ENCODE measurements at regions not wholly inside any gene's neighbourhood (a gene's known extent, or its start where the extent isn't known, plus 50 kb on each side); places are given as distances from the start of the nearest gene placed in this dataset.

GRCh38 chr2:193350509-193350908, 1155.8 kb upstream of the TMEFF2 start:
- intact Hi-C loops (cut with DNase I), result no loop called here
- peaks cover 0 to 2% (median 0%) of the 10 kb centered on the region in 4 donors for H3K4me1 ChIP-seq
- H3K4me3 ChIP-seq, result no peak overlapping the region
- 48 to 74% methylated on average over 2 of the region's 2 CpGs for WGBS, 2 donors
- no peaks in the 10 kb centered on the region for H3K36me3 ChIP-seq
- TF ChIP-seq POLR2A (IDR thresholded peaks at IDR 0.05) (no peak), POLR2AphosphoS5 (IDR thresholded peaks at IDR 0.05) (no peak), EP300 (IDR thresholded peaks at IDR 0.05) (no peak)
- TF ChIP-seq, protein P1, sequence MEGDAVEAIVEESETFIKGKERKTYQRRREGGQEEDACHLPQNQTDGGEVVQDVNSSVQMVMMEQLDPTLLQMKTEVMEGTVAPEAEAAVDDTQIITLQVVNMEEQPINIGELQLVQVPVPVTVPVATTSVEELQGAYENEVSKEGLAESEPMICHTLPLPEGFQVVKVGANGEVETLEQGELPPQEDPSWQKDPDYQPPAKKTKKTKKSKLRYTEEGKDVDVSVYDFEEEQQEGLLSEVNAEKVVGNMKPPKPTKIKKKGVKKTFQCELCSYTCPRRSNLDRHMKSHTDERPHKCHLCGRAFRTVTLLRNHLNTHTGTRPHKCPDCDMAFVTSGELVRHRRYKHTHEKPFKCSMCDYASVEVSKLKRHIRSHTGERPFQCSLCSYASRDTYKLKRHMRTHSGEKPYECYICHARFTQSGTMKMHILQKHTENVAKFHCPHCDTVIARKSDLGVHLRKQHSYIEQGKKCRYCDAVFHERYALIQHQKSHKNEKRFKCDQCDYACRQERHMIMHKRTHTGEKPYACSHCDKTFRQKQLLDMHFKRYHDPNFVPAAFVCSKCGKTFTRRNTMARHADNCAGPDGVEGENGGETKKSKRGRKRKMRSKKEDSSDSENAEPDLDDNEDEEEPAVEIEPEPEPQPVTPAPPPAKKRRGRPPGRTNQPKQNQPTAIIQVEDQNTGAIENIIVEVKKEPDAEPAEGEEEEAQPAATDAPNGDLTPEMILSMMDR (IDR thresholded peaks at IDR 0.05), result no peak
- H3K27me3 ChIP-seq, result no peaks in the 10 kb centered on the region
- DNase-seq, result no peak
- no peaks in the 10 kb centered on the region for H3K9me3 ChIP-seq
- H3K27ac ChIP-seq, result no peak overlapping the region

DNA sequence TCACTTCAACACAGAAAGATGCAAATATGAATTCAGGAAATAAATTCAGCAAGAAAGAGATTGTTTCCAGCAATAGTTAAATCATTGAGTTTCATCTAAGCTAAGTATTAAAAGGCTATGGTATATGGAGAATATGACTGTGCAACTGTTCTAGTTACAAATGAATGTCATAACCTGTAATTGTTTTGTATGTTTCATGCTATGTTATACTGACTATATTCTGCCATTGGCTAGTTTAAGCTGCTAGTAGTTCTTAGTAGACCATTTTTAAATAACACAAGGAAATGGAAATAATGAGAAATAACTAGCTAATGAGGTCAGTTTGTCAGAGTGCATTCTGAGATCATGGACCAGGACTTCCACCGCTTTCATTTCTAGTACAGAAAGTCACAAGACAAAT, 1154.9 kb upstream of the TMEFF2 start:
- Histone ChIP-seq H3K9me3 (no peaks in the 10 kb centered on the region), H3K36me3 (no peaks in the 10 kb centered on the region), H3K27ac (no peak overlapping the region), H3K27me3 (no peaks in the 10 kb centered on the region), H3K4me1 (peaks cover 0 to 2% (median 0%) of the 10 kb centered on the region in 4 donors), H3K4me3 (no peak overlapping the region)
- 97% methylated on average over 1 of the region's 1 CpG for WGBS, 2 donors
- DNase-seq, result no peak
- intact Hi-C loops (cut with DNase I), result no loop called here
- no peak for TF ChIP-seq POLR2AphosphoS5 (IDR thresholded peaks at IDR 0.05)
- TF ChIP-seq, protein P1 (IDR thresholded peaks at IDR 0.05), result no peak
- TF ChIP-seq EP300 (IDR thresholded peaks at IDR 0.05), result no peak
- no peak for TF ChIP-seq POLR2A (IDR thresholded peaks at IDR 0.05)

DNA sequence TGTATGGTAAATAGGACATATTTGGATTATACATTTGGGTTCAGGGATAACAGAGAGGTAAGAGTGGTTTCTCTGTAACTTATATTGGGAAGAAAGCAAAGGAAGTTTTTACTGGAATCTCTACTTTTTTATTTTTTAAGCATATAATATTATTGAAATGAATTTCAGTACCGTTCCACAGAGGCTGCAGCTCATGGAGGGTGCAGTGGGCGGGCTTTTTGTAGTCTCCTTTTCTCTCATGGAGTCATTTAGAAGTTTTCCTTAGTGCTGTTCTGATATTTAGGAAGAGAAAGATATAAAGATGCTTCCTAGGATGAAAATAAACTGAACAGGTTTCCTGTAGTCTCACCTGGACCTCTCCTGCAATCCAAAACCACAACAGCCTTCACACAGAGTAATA, 1153.3 kb upstream of the TMEFF2 start:
- Histone ChIP-seq H3K36me3 (no peaks in the 10 kb centered on the region), H3K27ac (no peak overlapping the region), H3K27me3 (no peaks in the 10 kb centered on the region), H3K4me1 (peaks cover 0 to 2% (median 0%) of the 10 kb centered on the region in 4 donors), H3K9me3 (no peaks in the 10 kb centered on the region), H3K4me3 (peak overlapping the region in 3 of 4 donors; percentile 25 to 40 (median 29))
- DNase-seq, result no peak
- 86 to 92% methylated on average over 2 of the region's 2 CpGs for WGBS, 2 donors
- intact Hi-C loops (cut with DNase I), result no loop called here
- TF ChIP-seq POLR2AphosphoS5 (IDR thresholded peaks at IDR 0.05) (no peak), POLR2A (IDR thresholded peaks at IDR 0.05) (no peak)
- TF ChIP-seq, protein P1 (IDR thresholded peaks at IDR 0.05), result no peak

DNA sequence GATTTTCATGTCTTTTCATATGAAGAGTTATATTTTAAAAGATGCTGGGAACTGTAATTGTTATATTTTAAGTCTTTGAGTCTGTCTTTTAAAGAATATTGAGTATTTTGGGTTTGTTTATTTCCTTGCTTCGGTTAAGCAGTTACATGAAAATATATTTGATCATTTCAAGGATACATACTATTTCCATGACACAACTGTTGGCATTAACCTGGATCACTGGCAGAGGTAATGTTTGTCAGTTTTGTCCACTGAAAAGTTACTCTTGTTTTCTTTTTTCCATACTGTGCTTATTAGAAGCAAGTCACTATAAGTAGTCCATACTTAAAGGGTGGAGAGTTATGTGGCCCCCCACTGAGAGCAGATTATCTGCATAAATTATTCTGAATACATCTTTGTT, 1142.0 kb upstream of the TMEFF2 start:
- intact Hi-C loops (cut with DNase I), result no loop called here
- no peaks in the 10 kb centered on the region for H3K9me3 ChIP-seq
- H3K4me3 ChIP-seq, result no peak overlapping the region
- no peaks in the 10 kb centered on the region for H3K27me3 ChIP-seq
- no peak overlapping the region for H3K27ac ChIP-seq
- 83 to 86% methylated on average over 1 of the region's 1 CpG for WGBS, 2 donors
- no peaks in the 10 kb centered on the region for H3K36me3 ChIP-seq
- H3K4me1 ChIP-seq, result no peaks in the 10 kb centered on the region
- no peak for DNase-seq
- no peak for TF ChIP-seq POLR2A (IDR thresholded peaks at IDR 0.05)
- TF ChIP-seq, protein P1 (IDR thresholded peaks at IDR 0.05), result no peak
- TF ChIP-seq EP300 (IDR thresholded peaks at IDR 0.05), result no peak
- TF ChIP-seq POLR2AphosphoS5 (IDR thresholded peaks at IDR 0.05), result no peak

DNA sequence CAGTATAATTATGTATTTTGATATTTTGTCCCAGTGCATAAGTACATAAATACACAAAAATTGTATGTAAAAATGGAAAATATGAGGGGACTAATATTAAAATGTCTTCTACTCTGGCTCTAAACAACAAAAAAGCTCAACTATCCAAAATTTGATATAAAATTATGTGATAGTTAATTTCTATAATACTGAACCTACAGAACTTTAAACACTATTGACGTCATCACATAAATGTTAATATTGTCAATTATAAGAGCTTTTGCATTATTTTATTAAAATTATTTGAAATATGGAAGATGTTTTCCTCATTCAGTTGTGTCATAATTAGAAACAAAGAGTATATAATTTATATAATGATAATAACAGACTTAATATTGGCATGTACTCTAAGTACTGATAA, 1139.7 kb upstream of the TMEFF2 start:
- no peaks in the 10 kb centered on the region for H3K9me3 ChIP-seq
- 89 to 93% methylated on average over 1 of the region's 1 CpG for WGBS, 2 donors
- no peaks in the 10 kb centered on the region for H3K36me3 ChIP-seq
- intact Hi-C loops (cut with DNase I), result no loop called here
- H3K27ac ChIP-seq, result no peak overlapping the region
- H3K27me3 ChIP-seq, result no peaks in the 10 kb centered on the region
- no peaks in the 10 kb centered on the region for H3K4me1 ChIP-seq
- no peak overlapping the region for H3K4me3 ChIP-seq
- no peak for TF ChIP-seq EP300 (IDR thresholded peaks at IDR 0.05)
- no peak for TF ChIP-seq POLR2A (IDR thresholded peaks at IDR 0.05)
- no peak for TF ChIP-seq POLR2AphosphoS5 (IDR thresholded peaks at IDR 0.05)
- TF ChIP-seq, protein P1 (IDR thresholded peaks at IDR 0.05), result no peak
- DNase-seq, result no peak

All from sigmoid colon (tissue), 6 donors.